ENCODE measurements at regions not wholly inside any gene's neighbourhood (a gene's known extent, or its start where the extent isn't known, plus 50 kb on each side); places are given as distances from the start of the nearest gene placed in this dataset.

- peak in 1 of 2 experiments; percentile 7 for DNase-seq (ENCODE audit: low read depth in 2 of 2)
Measured at GRCh38 chr5:54743997-54744788, 226.6 kb downstream of the SNX18 start.

GRCh38 chr5:54743581-54743980, 226.0 kb downstream of the SNX18 start:
- no peak for DNase-seq (ENCODE audit: low read depth in 2 of 2)

GRCh38 chr5:54742417-54742891, 224.9 kb downstream of the SNX18 start:
- no peak for DNase-seq (ENCODE audit: low read depth in 2 of 2)

GRCh38 chr5:54741711-54742110, 224.2 kb downstream of the SNX18 start:
- no peak for DNase-seq (ENCODE audit: low read depth in 2 of 2)

- DNase-seq (ENCODE audit: low read depth in 2 of 2): no peak
Measured at GRCh38 chr5:54740141-54740540, 222.6 kb downstream of the SNX18 start.

- DNase-seq (ENCODE audit: low read depth in 2 of 2): no peak
Measured at GRCh38 chr5:54739371-54739770, 221.8 kb downstream of the SNX18 start.

GRCh38 chr5:54738973-54739367, 221.4 kb downstream of the SNX18 start:
- DNase-seq (ENCODE audit: low read depth in 2 of 2): no peak

GRCh38 chr5:54738118-54738972, 220.8 kb downstream of the SNX18 start:
- no peak for DNase-seq (ENCODE audit: low read depth in 2 of 2)

GRCh38 chr5:54736003-54736797, 218.6 kb downstream of the SNX18 start:
- no peak for DNase-seq (ENCODE audit: low read depth in 2 of 2)

GRCh38 chr5:54733101-54733500, 215.5 kb downstream of the SNX18 start:
- DNase-seq (ENCODE audit: low read depth in 2 of 2): no peak

- no peak for DNase-seq (ENCODE audit: low read depth in 2 of 2)
Measured at GRCh38 chr5:54732108-54732507, 214.5 kb downstream of the SNX18 start.

- no peak for DNase-seq (ENCODE audit: low read depth in 2 of 2)
Measured at GRCh38 chr5:54728588-54728915, 211.0 kb downstream of the SNX18 start.

- DNase-seq (ENCODE audit: low read depth in 2 of 2): no peak
Measured at GRCh38 chr5:54727874-54728587, 210.5 kb downstream of the SNX18 start.

- DNase-seq (ENCODE audit: low read depth in 2 of 2): no peak
Measured at GRCh38 chr5:54725391-54726280, 208.1 kb downstream of the SNX18 start.

- DNase-seq (ENCODE audit: low read depth in 2 of 2): no peak
Measured at GRCh38 chr5:54722846-54723433, 205.4 kb downstream of the SNX18 start.

- no peak for DNase-seq (ENCODE audit: low read depth in 2 of 2)
Measured at GRCh38 chr5:54721951-54722654, 204.5 kb downstream of the SNX18 start.

GRCh38 chr5:54721116-54721515, 203.6 kb downstream of the SNX18 start:
- DNase-seq (ENCODE audit: low read depth in 2 of 2): no peak

GRCh38 chr5:54720341-54720740, 202.8 kb downstream of the SNX18 start:
- no peak for DNase-seq (ENCODE audit: low read depth in 2 of 2)
